ENCODE measurements at regions not wholly inside any gene's neighbourhood (a gene's known extent, or its start where the extent isn't known, plus 50 kb on each side); places are given as distances from the start of the nearest gene placed in this dataset.

- CTCF ChIA-PET (ENCODE audit: partially characterized antibody) = interaction anchor here (0.7 to 8.6 kb wide), 7 partner anchors 12 to 419 kb away, joined by 3 to 82 read pairs (median 4); no protein-coding TSS in a partner anchor
Observed at GRCh38 chr2:15061268-15061667, 428.8 kb downstream of the LRATD1 start.

More at GRCh38 chr2:15061268-15061667, 428.8 kb downstream of the LRATD1 start:
- POLR2A ChIA-PET (ENCODE audit: partially characterized antibody) = no interaction called here
- H4K8ac ChIP-seq (ENCODE audit: extremely low read depth, insufficient read depth, low read length) = no peak overlapping the region
- no peak overlapping the region for H4K5ac ChIP-seq (ENCODE audit: insufficient read length, low read depth, low read length)
- no peak overlapping the region for H3K4me2 ChIP-seq (ENCODE audit: insufficient read depth in 1 of 2, low read depth in 2 of 2, low read length in 2 of 2)
- H2BK120ac ChIP-seq (replicated peaks; ENCODE audit: low read depth, low read length) = no peak overlapping the region
- FAIRE-seq = no peak
- H3K14ac ChIP-seq (ENCODE audit: insufficient read length) = no peak overlapping the region
- H2AK5ac ChIP-seq (ENCODE audit: low read depth, low read length) = no peak overlapping the region
- H3K23ac ChIP-seq (ENCODE audit: insufficient read length) = no peak overlapping the region
- H2BK20ac ChIP-seq (ENCODE audit: low read length) = no peak overlapping the region
- DNase-seq (ENCODE audit: low read depth in 1 of 2, low spot score in 2 of 2) = no peak
- H3K4me3 ChIP-seq (ENCODE audit: extremely low read depth in 1 of 4, insufficient read depth in 2 of 4, low read depth in 3 of 4, low read length in 4 of 4) = no peak overlapping the region
- no peaks in the 10 kb centered on the region for H3K36me3 ChIP-seq (ENCODE audit: control insufficient read depth in 2 of 4, insufficient read depth in 4 of 4, low read length in 3 of 4)
- no peak overlapping the region for H3K9ac ChIP-seq (replicated peaks in 1 of 4; ENCODE audit: extremely low read depth in 1 of 4, low read depth in 3 of 4, low read length in 3 of 4)
- H4K20me1 ChIP-seq (replicated peaks in 1 of 2; ENCODE audit: control insufficient read depth in 1 of 2, insufficient read depth in 2 of 2, low read length in 2 of 2) = no peaks in the 10 kb centered on the region
- H2BK5ac ChIP-seq (ENCODE audit: low read depth, low read length) = no peak overlapping the region
- no peak overlapping the region for H4K91ac ChIP-seq (replicated peaks; ENCODE audit: insufficient read length, low read length)
- H2BK12ac ChIP-seq (ENCODE audit: low read depth, low read length) = no peak overlapping the region
- no peak overlapping the region for H3K56ac ChIP-seq (replicated peaks; ENCODE audit: insufficient read length, low read depth, low read length)
- H2AFZ ChIP-seq (ENCODE audit: low read length) = no peak overlapping the region
- WGBS, 2 experiments (ENCODE audit: extremely low coverage in 1 of 2, insufficient coverage in 1 of 2, insufficient read length in 1 of 2, insufficient replicate concordance in 2 of 2, low coverage in 1 of 2, low lambda C conversion rate in 2 of 2, missing lambda C conversion rate in 1 of 2) = 100% methylated on average over 1 of the region's 1 CpG; no CpG with 5 or more reads in 1 of the 2 experiments
- H2BK15ac ChIP-seq (ENCODE audit: low read length) = no peak overlapping the region
- no peaks in the 10 kb centered on the region for H3K23me2 ChIP-seq (ENCODE audit: low read depth, low read length)
- H3K9me3 ChIP-seq (ENCODE audit: insufficient read depth in 2 of 2, low read depth in 1 of 2, low read length in 1 of 2) = no peaks in the 10 kb centered on the region
- H3K27me3 ChIP-seq (replicated peaks in 1 of 4; ENCODE audit: control insufficient read depth in 3 of 4, extremely low read depth in 1 of 4, insufficient read depth in 3 of 4, low read length in 3 of 4) = no peaks in the 10 kb centered on the region
- no peak overlapping the region for H3K4ac ChIP-seq (replicated peaks; ENCODE audit: insufficient read length, low read depth, low read length)
- TF ChIP-seq POU5F1 (IDR thresholded peaks at IDR 0.05; ENCODE audit: low read depth, low read length) = no peak
- no peak for TF ChIP-seq SP4 (IDR thresholded peaks at IDR 0.05; ENCODE audit: low read length)
- no peak for TF ChIP-seq SRF (IDR thresholded peaks at IDR 0.05; ENCODE audit: low read depth, low read length)
- TF ChIP-seq YY1 (IDR thresholded peaks at IDR 0.05; ENCODE audit: low read depth, low read length) = no peak
- H3K79me2 ChIP-seq (ENCODE audit: control insufficient read depth in 1 of 2, insufficient read depth in 2 of 2, low read length in 2 of 2) = no peaks in the 10 kb centered on the region
- H3K79me1 ChIP-seq (ENCODE audit: low read depth, low read length) = no peaks in the 10 kb centered on the region
- H3K27ac ChIP-seq (ENCODE audit: low read depth, low read length) = no peak overlapping the region
- H3K18ac ChIP-seq (ENCODE audit: extremely low read depth, low read length) = no peak overlapping the region
- H3K4me1 ChIP-seq (replicated peaks in 1 of 4; ENCODE audit: control insufficient read depth in 3 of 4, insufficient read depth in 4 of 4, low read length in 3 of 4) = peaks cover 0 to 2% (median 0%) of the 10 kb centered on the region in 4 experiments; a peak in 3 of 7 replicates
